GM19467 (cell line): ENCODE measurements at regions not wholly inside any gene's neighbourhood (a gene's known extent, or its start where the extent isn't known, plus 50 kb on each side); places are given as distances from the start of the nearest gene placed in this dataset.

Experiments
- ATAC-seq: cut with Tn5 transposase; IDR thresholded peaks from one replicate; pipeline ENCODE4 v1.9.1; 2021; ENCODE audit warnings: mild to moderate bottlenecking, moderate library complexity; ENCODE audit not compliant: unreplicated experiment

- ATAC-seq = no peak
These were observed 81.6 kb upstream of the DKK2 start for GRCh38 chr4:107117726-107118125.

GRCh38 chr4:107115185-107115847 is 79.2 kb upstream of the DKK2 start:
- ATAC-seq = no peak

- ATAC-seq = no peak
These were observed 77.9 kb upstream of the DKK2 start for GRCh38 chr4:107114059-107114458.

- no peak for ATAC-seq
These were observed 62.3 kb upstream of the DKK2 start for GRCh38 chr4:107098401-107098800.

GRCh38 chr4:107094976-107095375 is 58.9 kb upstream of the DKK2 start:
- ATAC-seq = no peak

GRCh38 chr4:107094332-107094731 is 58.2 kb upstream of the DKK2 start:
- ATAC-seq = peak; percentile 54
